ENCODE measurements at regions not wholly inside any gene's neighbourhood (a gene's known extent, or its start where the extent isn't known, plus 50 kb on each side); places are given as distances from the start of the nearest gene placed in this dataset.

GRCh38 chr11:95318498-95318897, 87.5 kb upstream of the SESN3 start:
- TF ChIP-seq, protein P1, sequence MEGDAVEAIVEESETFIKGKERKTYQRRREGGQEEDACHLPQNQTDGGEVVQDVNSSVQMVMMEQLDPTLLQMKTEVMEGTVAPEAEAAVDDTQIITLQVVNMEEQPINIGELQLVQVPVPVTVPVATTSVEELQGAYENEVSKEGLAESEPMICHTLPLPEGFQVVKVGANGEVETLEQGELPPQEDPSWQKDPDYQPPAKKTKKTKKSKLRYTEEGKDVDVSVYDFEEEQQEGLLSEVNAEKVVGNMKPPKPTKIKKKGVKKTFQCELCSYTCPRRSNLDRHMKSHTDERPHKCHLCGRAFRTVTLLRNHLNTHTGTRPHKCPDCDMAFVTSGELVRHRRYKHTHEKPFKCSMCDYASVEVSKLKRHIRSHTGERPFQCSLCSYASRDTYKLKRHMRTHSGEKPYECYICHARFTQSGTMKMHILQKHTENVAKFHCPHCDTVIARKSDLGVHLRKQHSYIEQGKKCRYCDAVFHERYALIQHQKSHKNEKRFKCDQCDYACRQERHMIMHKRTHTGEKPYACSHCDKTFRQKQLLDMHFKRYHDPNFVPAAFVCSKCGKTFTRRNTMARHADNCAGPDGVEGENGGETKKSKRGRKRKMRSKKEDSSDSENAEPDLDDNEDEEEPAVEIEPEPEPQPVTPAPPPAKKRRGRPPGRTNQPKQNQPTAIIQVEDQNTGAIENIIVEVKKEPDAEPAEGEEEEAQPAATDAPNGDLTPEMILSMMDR (IDR thresholded peaks at IDR 0.05), result no peak
- no peak for TF ChIP-seq POLR2A (IDR thresholded peaks at IDR 0.05)

Measured in lower leg skin (tissue), 3 donors.